GM12878 (cell line): ENCODE measurements at regions not wholly inside any gene's neighbourhood (a gene's known extent, or its start where the extent isn't known, plus 50 kb on each side); places are given as distances from the start of the nearest gene placed in this dataset.

Experiments
- ATAC-seq: fragments of 200-7000 bp; cut with Tn5 transposase; 3 replicates; pipeline ENCODE4 v1.9.1; 2020; ENCODE audit warnings: mild to moderate bottlenecking, moderate library complexity
- BruUV-seq: library from RNA; stranded (reverse); fragments of 400-500 nt; replicated peaks from 2 replicates; lab custom pipeline; 2021; lab: Mats Ljungman, UMichigan
- CTCF ChIA-PET: fragments of 300-600 bp; sonication (Branson Sonifier 250); formaldehyde crosslinking; extraction: SDS; loops from one replicate; lab custom pipeline; 2021; ENCODE audit warnings: inconsistent platforms; lab: Yijun Ruan, JAX
- POLR2A ChIA-PET: fragments of 350-600 bp; formaldehyde crosslinking; extraction: SDS; loops from one replicate; lab custom pipeline; 2021; ENCODE audit warnings: inconsistent platforms; lab: Charles Lee
- RAD21 ChIA-PET: fragments of 300-600 bp; sonication (Branson Sonifier 250); formaldehyde crosslinking; loops from one replicate; lab custom pipeline; 2023; ENCODE audit warnings: antibody characterized with exemption; ENCODE audit not compliant: unreplicated experiment; lab: Charles Lee
- SMC1A ChIA-PET: fragments of 300-600 bp; sonication (Branson Sonifier 250); formaldehyde crosslinking; loops from one replicate; lab custom pipeline; 2023; ENCODE audit not compliant: unreplicated experiment, uncharacterized antibody; lab: Charles Lee
- DNase-seq: peaks from one replicate; pipeline ENCODE4 v3.0.0-alpha.2; 2011; ENCODE audit warnings: low read depth, low spot score
- FAIRE-seq: peaks from 3 replicates; lab custom pipeline; 2011; peaks lifted over from hg19 to GRCh38; lab: Jason Lieb, UNC
- H2AFZ ChIP-seq: 2 replicates; pipeline ENCODE4 v1.6.0; 2011; ENCODE audit warnings: low read depth, low read length, control low read depth; ENCODE audit not compliant: control insufficient read depth
- H3K27ac ChIP-seq: 2 replicates; pipeline ENCODE4 v1.5.1; 2011; ENCODE audit warnings: control low read depth; ENCODE audit not compliant: control insufficient read depth, insufficient read depth
- H3K27me3 ChIP-seq, 2 experiments: replicated peaks in 1 of 2; 2 replicates each; pipeline versions ENCODE4 v1.6.0 to v1.6.1; 2011; ENCODE audit warnings: low read length in 1 of 2; ENCODE audit not compliant: control insufficient read depth in 2 of 2, insufficient read depth in 2 of 2
- H3K36me3 ChIP-seq, 2 experiments: 2 replicates each; pipeline ENCODE4 v1.5.1; 2011; ENCODE audit warnings: low read length in 1 of 2; ENCODE audit not compliant: control insufficient read depth in 2 of 2, insufficient read depth in 2 of 2
- H3K4me1 ChIP-seq: 2 replicates; pipeline ENCODE4 v1.6.1; 2011; ENCODE audit warnings: mild to moderate bottlenecking, low read length, moderate library complexity, mixed read lengths; ENCODE audit not compliant: control insufficient read depth, insufficient read depth
- H3K4me2 ChIP-seq: 2 replicates; pipeline ENCODE4 v1.6.0; 2011; ENCODE audit warnings: control low read depth; ENCODE audit not compliant: control insufficient read depth, insufficient read depth
- H3K4me3 ChIP-seq: fragments of 200-600 bp; sonication (generic); 2 replicates; pipeline ENCODE4 v1.5.1; 2016
- H3K79me2 ChIP-seq: 2 replicates; pipeline ENCODE4 v1.6.0; 2011; ENCODE audit warnings: low read length; ENCODE audit not compliant: control insufficient read depth, insufficient read depth
- H3K9ac ChIP-seq: 2 replicates; pipeline ENCODE4 v1.8.0; 2011; ENCODE audit warnings: low read length, control low read depth, mixed read lengths; ENCODE audit not compliant: control insufficient read depth, insufficient read depth
- H3K9me3 ChIP-seq: replicated peaks from 3 replicates; pipeline ENCODE4 v1.5.1; 2011; ENCODE audit warnings: mild to moderate bottlenecking, low read length; ENCODE audit not compliant: control insufficient read depth, insufficient read depth
- H4K20me1 ChIP-seq: 2 replicates; pipeline ENCODE4 v1.6.0; 2011; ENCODE audit not compliant: control insufficient read depth, insufficient read depth
- CEBPZ ChIP-seq: fragments of 150-350 bp; IDR thresholded peaks from 2 replicates; pipeline ENCODE4 v1.6.1; 2016; ENCODE audit warnings: low read depth, low read length
- GABPA ChIP-seq: IDR thresholded peaks from 2 replicates; pipeline ENCODE4 v1.6.1; 2014; ENCODE audit warnings: antibody characterized with exemption, low read depth, mild to moderate bottlenecking, inconsistent platforms
- LARP7 ChIP-seq: fragments of 450-650 bp; IDR thresholded peaks from 2 replicates; pipeline ENCODE4 v1.6.1; 2017; ENCODE audit warnings: mild to moderate bottlenecking
- PAX5 ChIP-seq: IDR thresholded peaks from 2 replicates; pipeline ENCODE4 v1.6.1; 2011; ENCODE audit warnings: low read depth, low read length, borderline replicate concordance
- REST ChIP-seq: IDR thresholded peaks from 2 replicates; pipeline ENCODE4 v1.6.1; 2012; ENCODE audit warnings: mild to moderate bottlenecking, low read depth, low read length
- RFX5 ChIP-seq: IDR thresholded peaks from 2 replicates; pipeline ENCODE4 v1.6.1; 2011; ENCODE audit warnings: low read depth, low read length, improper control_type of control experiment
- SIX5 ChIP-seq: IDR thresholded peaks from 2 replicates; pipeline ENCODE4 v1.6.1; 2011; ENCODE audit warnings: mild to moderate bottlenecking, low read depth, low read length, moderate library complexity; ENCODE audit not compliant: severe bottlenecking
- SP1 ChIP-seq: IDR thresholded peaks from one replicate; pipeline ENCODE4 v1.6.1; 2011; ENCODE audit warnings: low read depth, low read length
- ZNF274 ChIP-seq: IDR thresholded peaks from one replicate; pipeline ENCODE4 v1.8.0; 2011; ENCODE audit not compliant: insufficient read length, insufficient read depth
- WGBS: methylation state at CpG from one replicate; pipeline ENCODE4 v1.1.6; 2016; ENCODE audit warnings: low lambda C conversion rate; ENCODE audit not compliant: insufficient replicate concordance, insufficient coverage; ENCODE audit errors: missing lambda C conversion rate; 5-methylcytosine and 5-hydroxymethylcytosine counted together
- in situ Hi-C: fragments of 300-500 bp; cut with MboI; formaldehyde crosslinking; loops from 9 replicates; pipeline ENCODE4 v1.14.3; 2018; ENCODE audit warnings: mixed read lengths
- intact Hi-C: fragments of 100-400 bp; cut with micrococcal nuclease; formaldehyde crosslinking; loops from one replicate; pipeline ENCODE4 v1.14.2; 2022; ENCODE audit not compliant: unreplicated experiment
- TF ChIP-seq, protein P1 (sequence below): IDR thresholded peaks from 2 replicates; pipeline ENCODE4 v1.6.1; 2012; ENCODE audit warnings: low read depth, low read length, improper control_type of control experiment

- in situ Hi-C loops: no loop called here
- BruUV-seq: no TSS peak
- no peak for ATAC-seq
Observed at GRCh38 chr14:53847057-53847456, 109.6 kb downstream of the BMP4 start.

DNA sequence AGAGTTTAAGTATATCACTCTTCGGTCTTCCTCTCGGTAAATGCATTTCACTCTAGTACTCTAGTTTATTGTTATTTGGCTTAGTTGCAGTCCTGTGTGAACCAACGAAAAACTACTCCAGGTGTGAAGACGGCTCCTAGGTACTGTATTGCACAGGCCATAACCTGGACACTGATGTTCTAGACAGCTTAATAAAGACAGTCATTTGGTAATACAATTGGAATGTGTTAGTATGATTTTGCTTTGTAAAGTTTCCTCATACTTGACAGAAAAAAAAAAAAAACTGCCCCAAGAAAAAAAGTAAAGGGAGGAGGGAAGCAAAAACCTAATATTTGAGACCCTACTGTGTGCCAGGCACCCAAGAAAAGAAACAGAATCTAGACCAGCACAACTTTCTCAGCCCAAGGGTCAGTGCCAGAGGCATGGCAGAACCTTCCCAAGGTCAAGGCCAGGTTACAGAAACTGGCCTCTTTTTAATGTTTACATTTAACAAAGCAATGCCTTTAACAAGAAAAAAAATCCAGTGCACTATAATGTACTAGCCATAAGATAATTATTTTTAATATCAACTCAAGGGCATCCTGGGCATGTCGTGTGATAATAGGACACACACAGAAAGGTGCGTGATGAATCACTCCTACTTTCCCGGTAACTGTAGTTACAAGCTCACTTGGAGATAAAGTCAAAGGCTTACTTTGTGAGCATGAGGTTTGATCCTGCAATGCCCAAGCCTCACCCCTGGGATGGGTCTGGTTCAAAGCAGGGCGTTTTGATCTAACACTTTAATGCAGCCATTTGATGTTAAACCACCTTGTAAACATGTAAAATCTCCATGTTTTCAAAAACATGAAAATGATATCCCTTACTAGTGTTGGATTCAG is 110.6 kb downstream of the BMP4 start:
- no TSS peak for BruUV-seq
- intact Hi-C loops (no loop called here), in situ Hi-C loops (no loop called here)
- Histone ChIP-seq H4K20me1 (no peaks in the 10 kb centered on the region), H3K36me3 (no peaks in the 10 kb centered on the region; a peak in 1 of 4 replicates), H3K4me3 (no peak overlapping the region), H3K4me2 (no peak overlapping the region), H3K9me3 (no peaks in the 10 kb centered on the region), H3K27me3 (no peaks in the 10 kb centered on the region), H2AFZ (no peak overlapping the region), H3K4me1 (no peaks in the 10 kb centered on the region), H3K9ac (no peak overlapping the region), H3K27ac (no peak overlapping the region), H3K79me2 (no peaks in the 10 kb centered on the region)
- ATAC-seq (no peak), FAIRE-seq (no peak), DNase-seq (no peak)
- ChIA-PET CTCF (no interaction called here), RAD21 (no interaction called here), POLR2A (no interaction called here), SMC1A (no interaction called here)
- WGBS: 42% methylated on average over 8 of the region's 8 CpGs
- TF ChIP-seq CEBPZ: no peak
- TF ChIP-seq RFX5: no peak
- TF ChIP-seq REST: no peak
- no peak for TF ChIP-seq SIX5

More at GRCh38 chr14:53847057-53847456, 109.6 kb downstream of the BMP4 start:
- no peaks in the 10 kb centered on the region for H3K4me1 ChIP-seq
- H3K79me2 ChIP-seq: no peaks in the 10 kb centered on the region
- DNase-seq (no peak), FAIRE-seq (no peak)
- no peak overlapping the region for H3K27ac ChIP-seq
- CTCF ChIA-PET: no interaction called here
- H3K27me3 ChIP-seq: no peaks in the 10 kb centered on the region
- H3K4me3 ChIP-seq: no peak overlapping the region
- no peaks in the 10 kb centered on the region for H3K9me3 ChIP-seq
- SMC1A ChIA-PET: no interaction called here
- 31% methylated on average over 1 of the region's 1 CpG for WGBS
- no peak overlapping the region for H3K4me2 ChIP-seq
- POLR2A ChIA-PET: no interaction called here
- no peaks in the 10 kb centered on the region; a peak in 1 of 4 replicates for H3K36me3 ChIP-seq
- H3K9ac ChIP-seq: no peak overlapping the region
- TF ChIP-seq ZNF274 (no peak), PAX5 (no peak), SP1 (no peak), LARP7 (no peak), GABPA (no peak)
- TF ChIP-seq, protein P1, sequence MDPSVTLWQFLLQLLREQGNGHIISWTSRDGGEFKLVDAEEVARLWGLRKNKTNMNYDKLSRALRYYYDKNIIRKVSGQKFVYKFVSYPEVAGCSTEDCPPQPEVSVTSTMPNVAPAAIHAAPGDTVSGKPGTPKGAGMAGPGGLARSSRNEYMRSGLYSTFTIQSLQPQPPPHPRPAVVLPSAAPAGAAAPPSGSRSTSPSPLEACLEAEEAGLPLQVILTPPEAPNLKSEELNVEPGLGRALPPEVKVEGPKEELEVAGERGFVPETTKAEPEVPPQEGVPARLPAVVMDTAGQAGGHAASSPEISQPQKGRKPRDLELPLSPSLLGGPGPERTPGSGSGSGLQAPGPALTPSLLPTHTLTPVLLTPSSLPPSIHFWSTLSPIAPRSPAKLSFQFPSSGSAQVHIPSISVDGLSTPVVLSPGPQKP: no peak
- TF ChIP-seq, all 136 proteins: peak for 0
- H2AFZ ChIP-seq: no peak overlapping the region
- intact Hi-C loops: no loop called here
- RAD21 ChIA-PET: no interaction called here
- no peaks in the 10 kb centered on the region for H4K20me1 ChIP-seq
